Fibroblast of pulmonary artery (primary cell): ENCODE measurements at regions not wholly inside any gene's neighbourhood (a gene's known extent, or its start where the extent isn't known, plus 50 kb on each side); places are given as distances from the start of the nearest gene placed in this dataset.
"Not testable (repeated sequence)": the region's sequence is repeated elsewhere in the genome, so short reads cannot be mapped to it uniquely, and the experiment has no call there.

Experiments used
- DNase-seq: peaks from one replicate; pipeline ENCODE4 v3.0.0-alpha.2; 2010; ENCODE audit warnings: low read depth
- H3K4me3 ChIP-seq: replicated peaks from 2 replicates; pipeline ENCODE4 v1.5.1; 2011; ENCODE audit warnings: low read depth, mild to moderate bottlenecking, control low read depth, low read length, moderate library complexity
- TF ChIP-seq, protein P1 (sequence below): IDR thresholded peaks from 2 replicates; pipeline ENCODE4 v1.5.1; 2011; ENCODE audit warnings: mild to moderate bottlenecking, control low read depth, low read length, inconsistent platforms; ENCODE audit errors: missing control alignments

DNA sequence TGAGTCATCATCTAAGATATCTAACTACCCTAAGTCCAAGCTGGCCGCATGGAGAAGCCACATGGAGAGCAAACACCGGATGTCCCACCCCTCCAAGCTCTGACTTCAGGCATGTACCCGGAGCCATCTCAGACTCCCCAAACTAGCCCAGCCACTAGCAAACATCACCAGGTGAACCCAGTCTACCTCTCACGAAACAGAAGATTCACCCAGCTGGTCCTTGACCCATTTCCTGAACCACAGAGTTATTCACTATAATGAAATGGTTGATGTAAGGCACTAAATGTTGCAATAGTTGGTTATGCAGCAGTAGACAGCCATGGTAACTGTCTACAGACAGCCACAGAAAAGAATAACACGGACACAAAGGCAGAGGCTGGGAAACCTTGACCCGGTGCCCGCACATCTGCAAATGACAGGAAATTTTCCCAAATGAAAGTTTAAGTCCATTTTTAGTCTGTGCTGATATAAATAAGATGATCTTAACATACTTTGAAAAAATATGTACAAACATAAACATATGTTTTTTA is 265.5 kb upstream of the ATP10A start:
- TF ChIP-seq, protein P1, sequence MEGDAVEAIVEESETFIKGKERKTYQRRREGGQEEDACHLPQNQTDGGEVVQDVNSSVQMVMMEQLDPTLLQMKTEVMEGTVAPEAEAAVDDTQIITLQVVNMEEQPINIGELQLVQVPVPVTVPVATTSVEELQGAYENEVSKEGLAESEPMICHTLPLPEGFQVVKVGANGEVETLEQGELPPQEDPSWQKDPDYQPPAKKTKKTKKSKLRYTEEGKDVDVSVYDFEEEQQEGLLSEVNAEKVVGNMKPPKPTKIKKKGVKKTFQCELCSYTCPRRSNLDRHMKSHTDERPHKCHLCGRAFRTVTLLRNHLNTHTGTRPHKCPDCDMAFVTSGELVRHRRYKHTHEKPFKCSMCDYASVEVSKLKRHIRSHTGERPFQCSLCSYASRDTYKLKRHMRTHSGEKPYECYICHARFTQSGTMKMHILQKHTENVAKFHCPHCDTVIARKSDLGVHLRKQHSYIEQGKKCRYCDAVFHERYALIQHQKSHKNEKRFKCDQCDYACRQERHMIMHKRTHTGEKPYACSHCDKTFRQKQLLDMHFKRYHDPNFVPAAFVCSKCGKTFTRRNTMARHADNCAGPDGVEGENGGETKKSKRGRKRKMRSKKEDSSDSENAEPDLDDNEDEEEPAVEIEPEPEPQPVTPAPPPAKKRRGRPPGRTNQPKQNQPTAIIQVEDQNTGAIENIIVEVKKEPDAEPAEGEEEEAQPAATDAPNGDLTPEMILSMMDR = no peak
- no peak for DNase-seq
- no peak overlapping the region for H3K4me3 ChIP-seq

DNA sequence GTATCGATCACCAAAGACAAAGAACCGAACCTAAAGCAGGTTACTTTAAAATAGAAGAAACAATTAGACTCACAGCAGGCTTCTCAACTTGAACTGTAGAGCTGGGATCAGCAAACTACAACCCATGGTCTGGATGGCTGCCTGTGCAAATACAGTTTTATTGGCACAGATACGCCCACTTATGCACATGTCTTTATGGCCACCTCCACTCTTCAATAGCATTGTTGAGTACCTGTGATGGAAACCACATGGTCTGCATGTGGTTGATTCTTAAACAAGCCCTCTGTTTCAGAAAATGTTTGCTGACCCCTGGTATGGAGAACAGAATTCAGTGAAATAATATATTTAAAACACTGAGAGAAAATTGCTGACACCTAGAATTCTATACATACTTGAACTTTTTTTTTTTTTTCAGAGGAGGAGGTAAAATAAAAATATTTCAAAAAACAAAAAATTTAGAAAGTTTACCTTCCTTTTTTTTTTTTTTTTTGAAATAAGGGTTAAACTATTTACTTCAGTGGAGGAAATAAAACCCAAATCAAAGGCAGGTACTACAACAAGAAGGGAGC is 263.8 kb upstream of the ATP10A start:
- no peak for DNase-seq
- TF ChIP-seq, protein P1 = no peak
- H3K4me3 ChIP-seq = no peak overlapping the region

DNA sequence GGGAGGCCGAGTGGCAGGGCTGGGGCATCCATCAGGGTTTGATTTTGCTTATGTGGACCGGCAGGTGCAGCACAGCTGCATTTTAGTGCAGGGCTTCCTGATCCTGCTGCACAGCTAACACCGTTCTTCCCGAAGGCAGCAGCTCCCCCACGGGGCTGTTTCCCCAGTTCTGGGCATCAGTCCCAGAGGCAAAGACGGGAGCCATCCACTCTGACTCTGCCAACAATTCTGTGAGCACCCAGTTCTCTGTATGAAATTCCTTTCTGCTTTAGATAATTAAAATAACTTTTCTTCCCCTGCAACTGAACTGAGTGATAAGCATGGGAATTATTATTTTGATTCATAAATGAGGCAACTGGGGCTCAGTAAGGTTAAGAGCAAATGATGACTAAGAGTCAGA is 262.9 kb upstream of the ATP10A start:
- H3K4me3 ChIP-seq = no peak overlapping the region
- DNase-seq = no peak
- TF ChIP-seq, protein P1 = no peak

DNA sequence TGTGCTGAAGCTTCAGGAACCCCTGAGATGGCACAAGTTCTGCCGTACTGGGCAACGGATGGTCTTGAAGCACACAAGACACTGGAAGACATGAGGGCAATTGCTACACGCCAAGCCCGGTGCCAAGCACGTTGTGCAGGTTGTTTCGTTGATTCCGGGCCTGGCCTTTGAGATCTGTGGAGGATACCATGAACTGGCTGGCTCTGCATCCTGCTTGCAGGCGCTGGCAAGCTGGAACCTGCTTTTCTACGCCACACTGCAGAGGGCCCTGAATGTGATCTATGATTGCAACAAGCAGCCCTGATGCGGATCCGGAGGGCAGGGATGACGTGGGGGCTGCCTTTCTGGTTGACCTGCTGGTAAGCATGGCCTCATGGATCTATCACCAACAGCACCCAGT is 262.5 kb upstream of the ATP10A start:
- TF ChIP-seq, protein P1 = no peak
- DNase-seq = no peak
- no peak overlapping the region for H3K4me3 ChIP-seq

DNA sequence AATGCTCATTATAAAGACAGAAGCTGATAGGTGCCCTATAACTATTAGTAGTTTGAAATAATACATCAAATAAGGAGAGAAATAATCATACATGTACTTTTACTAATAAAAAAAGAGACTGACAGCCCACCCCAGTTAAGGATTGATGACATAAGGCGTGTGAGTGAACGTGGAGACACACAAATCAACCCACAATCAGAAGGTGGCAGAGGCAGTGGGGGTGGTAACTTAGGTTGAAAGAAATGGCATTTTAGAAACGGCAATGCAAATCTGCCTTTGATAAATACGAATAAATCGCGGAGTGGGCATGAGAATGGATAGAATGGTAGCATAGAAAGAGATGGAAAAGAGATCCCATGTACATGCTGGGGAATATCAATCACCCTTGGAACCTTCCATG is 256.2 kb upstream of the ATP10A start:
- DNase-seq = no peak
- TF ChIP-seq, protein P1 = no peak
- H3K4me3 ChIP-seq = no peak overlapping the region

DNA sequence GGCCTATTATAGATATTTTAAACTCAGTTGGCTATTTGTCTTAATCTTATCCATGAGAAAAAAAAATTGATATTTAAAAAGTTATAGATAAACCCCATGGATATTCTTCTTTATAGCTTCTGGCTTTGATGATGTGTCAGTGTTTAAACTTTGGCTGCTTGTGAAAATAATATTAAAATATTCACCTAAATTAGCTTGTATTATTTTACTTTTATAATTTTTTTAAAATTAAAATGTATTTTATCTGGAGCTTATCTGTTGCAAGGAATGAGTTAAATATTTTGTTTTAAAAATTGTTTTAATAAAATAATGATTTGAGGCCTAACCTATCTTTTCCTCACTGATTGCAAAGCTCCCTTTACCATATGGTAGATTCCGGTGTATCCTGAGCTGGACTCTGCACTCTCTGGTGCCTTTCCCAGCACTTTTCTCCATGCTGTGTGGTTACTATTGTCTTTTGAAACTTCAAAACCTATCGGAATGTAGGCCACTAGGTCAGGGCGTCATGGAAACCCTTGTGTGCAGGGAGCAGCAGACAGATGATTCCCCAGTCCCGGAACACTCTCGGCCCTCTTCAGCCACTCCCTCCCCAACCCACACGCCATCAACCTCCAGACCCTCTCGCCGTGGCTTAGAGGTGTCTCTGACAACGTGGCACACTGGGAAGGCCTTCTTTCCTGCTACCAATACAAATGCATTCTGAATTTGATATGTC is 252.3 kb upstream of the ATP10A start:
- H3K4me3 ChIP-seq = no peak overlapping the region
- TF ChIP-seq, protein P1 = no peak
- no peak for DNase-seq

DNA sequence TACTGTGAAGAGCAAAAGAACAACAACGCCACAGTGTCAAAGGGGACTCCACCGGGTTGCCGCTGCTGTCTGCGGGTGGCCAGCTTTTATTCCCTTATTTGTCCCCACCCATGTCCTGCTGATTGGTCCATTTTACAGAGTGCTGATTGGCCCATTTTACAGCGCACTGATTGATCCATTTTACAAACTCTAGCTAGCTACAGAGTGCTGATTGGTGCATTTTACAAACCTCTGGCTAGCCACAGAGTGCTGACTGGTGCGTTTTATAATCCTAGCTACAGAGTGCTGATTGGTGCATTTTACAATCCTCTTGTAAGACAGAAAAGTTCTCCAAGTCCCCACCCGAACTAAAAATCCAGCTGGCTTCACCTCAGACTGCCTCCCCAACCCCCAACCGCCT is 251.0 kb upstream of the ATP10A start:
- not testable (repeated sequence) for DNase-seq, H3K4me3 ChIP-seq
